Parathyroid adenoma (tissue), 2 donors: ENCODE measurements at regions not wholly inside any gene's neighbourhood (a gene's known extent, or its start where the extent isn't known, plus 50 kb on each side); places are given as distances from the start of the nearest gene placed in this dataset.

Experiments
- H2AFZ ChIP-seq: fragments of 300-600 bp; sonication (generic); one replicate; pipeline ENCODE4 v1.7.0; 2017; ENCODE audit warnings: antibody characterized with exemption, mild to moderate bottlenecking
- H3K27ac ChIP-seq: fragments of 300-600 bp; sonication (generic); one replicate; pipeline ENCODE4 v1.7.0; 2017
- H3K27me3 ChIP-seq: fragments of 300-600 bp; sonication (generic); one replicate; pipeline ENCODE4 v1.7.0; 2017; ENCODE audit warnings: low read length; ENCODE audit not compliant: control insufficient read depth, insufficient read depth
- H3K36me3 ChIP-seq: fragments of 300-600 bp; sonication (generic); one replicate; pipeline ENCODE4 v1.7.0; 2017; ENCODE audit warnings: low read length; ENCODE audit not compliant: control insufficient read depth, insufficient read depth
- H3K4me1 ChIP-seq: fragments of 300-600 bp; sonication (generic); one replicate; pipeline ENCODE4 v1.7.0; 2017; ENCODE audit warnings: control low read depth
- H3K4me2 ChIP-seq: fragments of 300-600 bp; sonication (generic); one replicate; pipeline ENCODE4 v1.7.0; 2017; ENCODE audit warnings: low read length
- H3K4me3 ChIP-seq: fragments of 300-600 bp; sonication (generic); one replicate; pipeline ENCODE4 v1.7.0; 2017; ENCODE audit warnings: low read depth, low read length
- H3K79me2 ChIP-seq: fragments of 300-600 bp; sonication (generic); one replicate; pipeline ENCODE4 v1.7.0; 2017; ENCODE audit warnings: control low read depth
- H3K9ac ChIP-seq: fragments of 300-600 bp; sonication (generic); one replicate; pipeline ENCODE4 v1.7.0; 2017; ENCODE audit warnings: mild to moderate bottlenecking
- H3K9me3 ChIP-seq: fragments of 300-600 bp; sonication (generic); one replicate; pipeline ENCODE4 v1.7.0; 2017; ENCODE audit warnings: low read length; ENCODE audit not compliant: control insufficient read depth
- CTCF ChIP-seq: fragments of 300-600 bp; sonication (generic); IDR thresholded peaks from one replicate; pipeline ENCODE4 v1.7.0; 2017; ENCODE audit warnings: antibody characterized with exemption, mild to moderate bottlenecking
- donor health status: primary hyperparathyroidism.

GRCh38 chr1:224540535-224540934 lies 75.6 kb upstream of the CNIH3 start:
- no peak for TF ChIP-seq CTCF
- no peak overlapping the region for H3K9ac ChIP-seq
- no peak overlapping the region for H2AFZ ChIP-seq
- H3K9me3 ChIP-seq = no peaks in the 10 kb centered on the region
- no peak overlapping the region for H3K4me3 ChIP-seq
- no peaks in the 10 kb centered on the region for H3K27me3 ChIP-seq
- H3K27ac ChIP-seq = no peak overlapping the region
- no peaks in the 10 kb centered on the region for H3K36me3 ChIP-seq
- H3K4me2 ChIP-seq = no peak overlapping the region
- H3K79me2 ChIP-seq = no peaks in the 10 kb centered on the region
- no peaks in the 10 kb centered on the region for H3K4me1 ChIP-seq

- Histone ChIP-seq H3K36me3 (no peaks in the 10 kb centered on the region), H3K4me3 (no peak overlapping the region)
Measured at GRCh38 chr1:224541072-224541790, 74.9 kb upstream of the CNIH3 start.

GRCh38 chr1:224541901-224542630 lies 74.1 kb upstream of the CNIH3 start:
- Histone ChIP-seq H3K9me3 (no peaks in the 10 kb centered on the region), H3K4me2 (no peak overlapping the region), H3K9ac (no peak overlapping the region), H3K79me2 (no peaks in the 10 kb centered on the region), H3K4me1 (no peaks in the 10 kb centered on the region), H2AFZ (no peak overlapping the region), H3K4me3 (no peak overlapping the region), H3K27ac (no peak overlapping the region), H3K27me3 (no peaks in the 10 kb centered on the region), H3K36me3 (no peaks in the 10 kb centered on the region)
- TF ChIP-seq CTCF = no peak

More at GRCh38 chr1:224541072-224541790, 74.9 kb upstream of the CNIH3 start:
- Histone ChIP-seq H3K4me2 (no peak overlapping the region), H3K9me3 (no peaks in the 10 kb centered on the region), H3K4me1 (no peaks in the 10 kb centered on the region), H3K27me3 (no peaks in the 10 kb centered on the region), H2AFZ (no peak overlapping the region), H3K9ac (no peak overlapping the region), H3K27ac (no peak overlapping the region), H3K79me2 (no peaks in the 10 kb centered on the region)
- TF ChIP-seq CTCF = no peak

GRCh38 chr1:224542783-224543440 lies 73.2 kb upstream of the CNIH3 start:
- no peak for TF ChIP-seq CTCF
- Histone ChIP-seq H2AFZ (no peak overlapping the region), H3K4me1 (no peaks in the 10 kb centered on the region), H3K27me3 (no peaks in the 10 kb centered on the region), H3K9ac (no peak overlapping the region), H3K27ac (no peak overlapping the region), H3K9me3 (no peaks in the 10 kb centered on the region), H3K4me2 (no peak overlapping the region), H3K36me3 (no peaks in the 10 kb centered on the region), H3K4me3 (no peak overlapping the region), H3K79me2 (no peaks in the 10 kb centered on the region)
